ENCODE measurements at regions not wholly inside any gene's neighbourhood (a gene's known extent, or its start where the extent isn't known, plus 50 kb on each side); places are given as distances from the start of the nearest gene placed in this dataset.

- TF ChIP-seq IRF5 (IDR thresholded peaks at IDR 0.05; ENCODE audit: borderline replicate concordance) (no peak), ZBTB33 (IDR thresholded peaks at IDR 0.05) (no peak), E2F4 (IDR thresholded peaks at IDR 0.05; ENCODE audit: low read depth, low read length) (no peak)
Measured at GRCh38 chr4:16993956-16994840, 95.8 kb upstream of the LDB2 start (continued).

- no peak overlapping the region for H3K4me3 ChIP-seq
- BruUV-seq (replicated peaks), result no TSS peak
- in situ Hi-C loops (cut with MboI), result no loop called here
- H3K27me3 ChIP-seq (replicated peaks in 1 of 2; ENCODE audit: control insufficient read depth in 2 of 2, insufficient read depth in 2 of 2, low read length in 1 of 2), result no peaks in the 10 kb centered on the region
- 0% methylated on average over 5 of the region's 5 CpGs for WGBS (ENCODE audit: insufficient coverage, insufficient replicate concordance, low lambda C conversion rate, missing lambda C conversion rate)
- no peak overlapping the region for H3K9ac ChIP-seq (ENCODE audit: control insufficient read depth, insufficient read depth, low read length)
- no peak for ATAC-seq
- ChIA-PET CTCF (no interaction called here), SMC1A (ENCODE audit: uncharacterized antibody, unreplicated experiment) (no interaction called here), RAD21 (ENCODE audit: unreplicated experiment) (no interaction called here), POLR2A (no interaction called here)
- H3K9me3 ChIP-seq (replicated peaks; ENCODE audit: control insufficient read depth, insufficient read depth, low read length), result no peaks in the 10 kb centered on the region
- intact Hi-C loops (cut with micrococcal nuclease; ENCODE audit: unreplicated experiment), result no loop called here
- no peaks in the 10 kb centered on the region for H3K4me1 ChIP-seq (ENCODE audit: control insufficient read depth, insufficient read depth, low read length)
- H2AFZ ChIP-seq (ENCODE audit: control insufficient read depth, low read depth, low read length), result no peak overlapping the region
- H3K36me3 ChIP-seq (ENCODE audit: control insufficient read depth in 2 of 2, insufficient read depth in 2 of 2, low read length in 1 of 2), result no peaks in the 10 kb centered on the region
- no peak overlapping the region for H3K4me2 ChIP-seq (ENCODE audit: control insufficient read depth, insufficient read depth)
- H4K20me1 ChIP-seq (ENCODE audit: control insufficient read depth, insufficient read depth), result no peaks in the 10 kb centered on the region
- no peak overlapping the region for H3K27ac ChIP-seq (ENCODE audit: control insufficient read depth, insufficient read depth)
- no peaks in the 10 kb centered on the region for H3K79me2 ChIP-seq (ENCODE audit: control insufficient read depth, insufficient read depth, low read length)
- DNase-seq (ENCODE audit: low read depth, low spot score), result no peak
- no peak for FAIRE-seq
- TF ChIP-seq SUZ12 (IDR thresholded peaks at IDR 0.05; ENCODE audit: unreplicated experiment) (no peak), EED (IDR thresholded peaks at IDR 0.05; ENCODE audit: low read depth) (no peak), ZBTB40 (IDR thresholded peaks at IDR 0.05; ENCODE audit: borderline replicate concordance) (no peak), NR2C2 (IDR thresholded peaks at IDR 0.05; ENCODE audit: borderline replicate concordance, control insufficient read depth, insufficient read length, low read depth) (no peak), PAX5 (IDR thresholded peaks at IDR 0.05; ENCODE audit: borderline replicate concordance, low read depth, low read length) (no peak), IRF5 (IDR thresholded peaks at IDR 0.05; ENCODE audit: borderline replicate concordance) (no peak), ETV6 (conservative IDR thresholded peaks at IDR 0.05 in 1 of 2, IDR thresholded peaks at IDR 0.05 in 1 of 2; ENCODE audit: borderline replicate concordance in 1 of 2, low read depth in 1 of 2) (no peak)
Measured at GRCh38 chr4:16992566-16993225, 94.3 kb upstream of the LDB2 start.
